Prostate gland (tissue), 2 donors: ENCODE measurements at regions not wholly inside any gene's neighbourhood (a gene's known extent, or its start where the extent isn't known, plus 50 kb on each side); places are given as distances from the start of the nearest gene placed in this dataset.

Experiments
- DNase-seq: peaks from one replicate; pipeline ENCODE4 v3.0.0-alpha.2; 2019; ENCODE audit warnings: low spot score
- H3K27ac ChIP-seq, 2 donors: fragments of 200-600 bp; sonication (generic); 2 replicates each; pipeline ENCODE4 v1.5.1; 2017 to 2019
- H3K27me3 ChIP-seq: fragments of 200-600 bp; sonication (generic); replicated peaks from 2 replicates; pipeline ENCODE4 v1.5.1; 2019; ENCODE audit not compliant: insufficient read depth
- H3K36me3 ChIP-seq, 2 donors: fragments of 200-600 bp; sonication (generic); 1 replicate in 1 of 2; 2 replicates in 1 of 2; pipeline versions ENCODE4 v1.5.1 to v1.8.1; 2017 to 2019
- H3K4me1 ChIP-seq: fragments of 200-600 bp; sonication (generic); replicated peaks from 2 replicates; pipeline ENCODE4 v1.5.1; 2019
- H3K4me3 ChIP-seq, 2 donors: fragments of 200-600 bp; sonication (generic); 2 replicates each; pipeline ENCODE4 v1.5.1; 2017 to 2019
- H3K9me3 ChIP-seq: fragments of 200-600 bp; sonication (generic); 2 replicates; pipeline ENCODE4 v1.5.1; 2017
- CTCF ChIP-seq, 4 experiments: fragments of 200-600 bp in 2 of 4; fragments of 450-650 bp in 2 of 4; sonication (generic) in 2 of 4; IDR thresholded peaks; 1 replicate in 3 of 4; 2 replicates in 1 of 4; pipeline ENCODE4 v1.5.1; 2016 to 2019; ENCODE audit warnings: antibody characterized with exemption in 4 of 4, mild to moderate bottlenecking in 2 of 4, moderate library complexity in 2 of 4
- POLR2A ChIP-seq: fragments of 450-650 bp; IDR thresholded peaks from one replicate; pipeline ENCODE4 v1.6.1; 2016; ENCODE audit warnings: antibody characterized with exemption, mild to moderate bottlenecking
- POLR2AphosphoS5 ChIP-seq: sonication (generic); formaldehyde crosslinking; IDR thresholded peaks from one replicate; pipeline ENCODE4 v1.6.1; 2017; ENCODE audit warnings: antibody characterized with exemption
- WGBS: methylation state at CpG from one replicate; pipeline ENCODE4 v1.1.5; 2018; 5-methylcytosine and 5-hydroxymethylcytosine counted together
- intact Hi-C: fragments of 100-400 bp; cut with DNase I; formaldehyde crosslinking; loops from one replicate; pipeline ENCODE4 v1.14.2; 2022

- no peaks in the 10 kb centered on the region for H3K36me3 ChIP-seq
- DNase-seq: no peak
- no peaks in the 10 kb centered on the region for H3K27me3 ChIP-seq
- no peaks in the 10 kb centered on the region for H3K9me3 ChIP-seq
- 90% methylated on average over 1 of the region's 1 CpG for WGBS
- TF ChIP-seq CTCF (IDR thresholded peaks at IDR 0.05): no peak
- H3K4me3 ChIP-seq: no peak overlapping the region
- no peak overlapping the region for H3K27ac ChIP-seq
- no peaks in the 10 kb centered on the region for H3K4me1 ChIP-seq
- intact Hi-C loops: no loop called here
These were observed 188.9 kb downstream of the SIPA1L2 start for GRCh38 chr1:232441036-232441411.

GRCh38 chr1:232440325-232441035, 189.5 kb downstream of the SIPA1L2 start:
- WGBS: 93% methylated on average over 11 of the region's 11 CpGs
- Histone ChIP-seq H3K27me3 (no peaks in the 10 kb centered on the region), H3K4me3 (no peak overlapping the region), H3K27ac (no peak overlapping the region), H3K4me1 (no peaks in the 10 kb centered on the region), H3K36me3 (no peaks in the 10 kb centered on the region), H3K9me3 (no peaks in the 10 kb centered on the region)
- TF ChIP-seq POLR2A: no peak
- TF ChIP-seq CTCF (IDR thresholded peaks at IDR 0.05): no peak
- TF ChIP-seq POLR2AphosphoS5: no peak
- intact Hi-C loops: no loop called here
- DNase-seq: no peak

GRCh38 chr1:232439011-232439410, 190.9 kb downstream of the SIPA1L2 start:
- intact Hi-C loops: no loop called here
- no peak for TF ChIP-seq CTCF (IDR thresholded peaks at IDR 0.05)
- TF ChIP-seq POLR2A: no peak
- no peak for TF ChIP-seq POLR2AphosphoS5
- DNase-seq: no peak
- H3K9me3 ChIP-seq: no peaks in the 10 kb centered on the region
- H3K4me1 ChIP-seq: no peaks in the 10 kb centered on the region
- no peaks in the 10 kb centered on the region for H3K27me3 ChIP-seq
- WGBS: 94% methylated on average over 18 of the region's 18 CpGs
- no peak overlapping the region for H3K27ac ChIP-seq
- no peaks in the 10 kb centered on the region for H3K36me3 ChIP-seq
- H3K4me3 ChIP-seq: no peak overlapping the region

GRCh38 chr1:232438476-232438875, 191.5 kb downstream of the SIPA1L2 start:
- 85% methylated on average over 5 of the region's 5 CpGs for WGBS
- H3K27me3 ChIP-seq: no peaks in the 10 kb centered on the region
- H3K9me3 ChIP-seq: no peaks in the 10 kb centered on the region
- no peak for TF ChIP-seq POLR2AphosphoS5
- TF ChIP-seq POLR2A: no peak
- TF ChIP-seq CTCF (IDR thresholded peaks at IDR 0.05): no peak
- H3K4me3 ChIP-seq: no peak overlapping the region
- no peaks in the 10 kb centered on the region for H3K4me1 ChIP-seq
- DNase-seq: no peak
- H3K27ac ChIP-seq: no peak overlapping the region
- H3K36me3 ChIP-seq: no peaks in the 10 kb centered on the region
- intact Hi-C loops: no loop called here

GRCh38 chr1:232437510-232437909, 192.4 kb downstream of the SIPA1L2 start:
- Histone ChIP-seq H3K27me3 (no peaks in the 10 kb centered on the region), H3K4me3 (no peak overlapping the region), H3K36me3 (no peaks in the 10 kb centered on the region), H3K4me1 (no peaks in the 10 kb centered on the region), H3K9me3 (no peaks in the 10 kb centered on the region), H3K27ac (no peak overlapping the region)
- DNase-seq: no peak
- intact Hi-C loops: no loop called here
- WGBS: 96% methylated on average over 7 of the region's 7 CpGs
- TF ChIP-seq POLR2AphosphoS5 (no peak), CTCF (IDR thresholded peaks at IDR 0.05) (no peak), POLR2A (no peak)
